ENCODE measurements at regions not wholly inside any gene's neighbourhood (a gene's known extent, or its start where the extent isn't known, plus 50 kb on each side); places are given as distances from the start of the nearest gene placed in this dataset.

DNA sequence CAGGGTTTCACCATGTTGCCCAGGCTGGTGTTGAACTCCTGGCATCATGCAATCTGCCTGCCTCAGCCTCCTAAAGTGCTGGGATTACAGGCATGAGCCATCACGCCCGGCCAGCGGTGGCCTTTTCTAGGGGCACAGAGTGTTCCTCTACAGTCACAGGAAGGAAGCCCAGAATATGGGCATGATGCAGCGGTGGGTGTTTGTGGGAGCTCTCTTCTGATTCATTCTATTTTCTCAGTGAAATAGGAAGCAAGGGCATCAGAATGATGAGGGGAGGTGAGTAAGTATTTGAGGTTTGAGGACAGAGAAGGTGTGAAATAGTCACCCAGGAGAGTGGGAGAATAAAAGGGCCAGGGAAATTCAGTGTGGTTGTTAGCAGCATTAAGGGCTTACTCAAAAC is 70.3 kb upstream of the PSME4 start:
- TF ChIP-seq, protein P1, sequence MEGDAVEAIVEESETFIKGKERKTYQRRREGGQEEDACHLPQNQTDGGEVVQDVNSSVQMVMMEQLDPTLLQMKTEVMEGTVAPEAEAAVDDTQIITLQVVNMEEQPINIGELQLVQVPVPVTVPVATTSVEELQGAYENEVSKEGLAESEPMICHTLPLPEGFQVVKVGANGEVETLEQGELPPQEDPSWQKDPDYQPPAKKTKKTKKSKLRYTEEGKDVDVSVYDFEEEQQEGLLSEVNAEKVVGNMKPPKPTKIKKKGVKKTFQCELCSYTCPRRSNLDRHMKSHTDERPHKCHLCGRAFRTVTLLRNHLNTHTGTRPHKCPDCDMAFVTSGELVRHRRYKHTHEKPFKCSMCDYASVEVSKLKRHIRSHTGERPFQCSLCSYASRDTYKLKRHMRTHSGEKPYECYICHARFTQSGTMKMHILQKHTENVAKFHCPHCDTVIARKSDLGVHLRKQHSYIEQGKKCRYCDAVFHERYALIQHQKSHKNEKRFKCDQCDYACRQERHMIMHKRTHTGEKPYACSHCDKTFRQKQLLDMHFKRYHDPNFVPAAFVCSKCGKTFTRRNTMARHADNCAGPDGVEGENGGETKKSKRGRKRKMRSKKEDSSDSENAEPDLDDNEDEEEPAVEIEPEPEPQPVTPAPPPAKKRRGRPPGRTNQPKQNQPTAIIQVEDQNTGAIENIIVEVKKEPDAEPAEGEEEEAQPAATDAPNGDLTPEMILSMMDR (IDR thresholded peaks at IDR 0.05; ENCODE audit: low read depth, low read length): no peak
- TF ChIP-seq EZH2phosphoT487 (IDR thresholded peaks at IDR 0.05; ENCODE audit: low read depth): no peak

Measured in OCI-LY3 (cell line).